ENCODE measurements at regions not wholly inside any gene's neighbourhood (a gene's known extent, or its start where the extent isn't known, plus 50 kb on each side); places are given as distances from the start of the nearest gene placed in this dataset.
"Not testable (repeated sequence)": the region's sequence is repeated elsewhere in the genome, so short reads cannot be mapped to it uniquely, and the experiment has no call there.

DNA sequence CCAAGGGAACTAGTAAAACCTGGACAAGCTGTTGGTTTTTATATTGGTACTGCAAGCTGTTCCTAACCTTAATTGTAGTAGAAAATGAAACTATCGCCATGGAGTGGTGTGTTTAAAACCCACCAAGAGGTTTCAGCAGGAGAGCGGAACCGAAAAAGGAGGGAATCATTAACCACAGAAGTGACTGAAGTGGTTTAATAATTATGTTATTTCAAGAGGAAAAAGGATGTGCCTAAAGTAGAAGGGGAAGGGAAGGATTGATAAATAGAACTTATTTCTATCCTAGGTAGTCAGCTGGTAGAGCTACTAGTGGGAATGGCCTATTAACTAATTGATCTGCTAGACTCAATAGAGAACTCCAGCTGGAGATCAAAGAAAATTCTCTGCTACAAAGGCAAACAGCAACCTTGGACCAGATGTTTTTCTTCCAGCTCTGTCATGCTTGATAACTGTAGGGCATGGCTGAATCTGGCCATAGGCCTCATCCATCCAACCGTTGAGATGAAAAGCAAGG, 91.8 kb downstream of the BAMBI start:
- DNase-seq (ENCODE audit: low read depth) = no peak
- TF ChIP-seq, protein P1, sequence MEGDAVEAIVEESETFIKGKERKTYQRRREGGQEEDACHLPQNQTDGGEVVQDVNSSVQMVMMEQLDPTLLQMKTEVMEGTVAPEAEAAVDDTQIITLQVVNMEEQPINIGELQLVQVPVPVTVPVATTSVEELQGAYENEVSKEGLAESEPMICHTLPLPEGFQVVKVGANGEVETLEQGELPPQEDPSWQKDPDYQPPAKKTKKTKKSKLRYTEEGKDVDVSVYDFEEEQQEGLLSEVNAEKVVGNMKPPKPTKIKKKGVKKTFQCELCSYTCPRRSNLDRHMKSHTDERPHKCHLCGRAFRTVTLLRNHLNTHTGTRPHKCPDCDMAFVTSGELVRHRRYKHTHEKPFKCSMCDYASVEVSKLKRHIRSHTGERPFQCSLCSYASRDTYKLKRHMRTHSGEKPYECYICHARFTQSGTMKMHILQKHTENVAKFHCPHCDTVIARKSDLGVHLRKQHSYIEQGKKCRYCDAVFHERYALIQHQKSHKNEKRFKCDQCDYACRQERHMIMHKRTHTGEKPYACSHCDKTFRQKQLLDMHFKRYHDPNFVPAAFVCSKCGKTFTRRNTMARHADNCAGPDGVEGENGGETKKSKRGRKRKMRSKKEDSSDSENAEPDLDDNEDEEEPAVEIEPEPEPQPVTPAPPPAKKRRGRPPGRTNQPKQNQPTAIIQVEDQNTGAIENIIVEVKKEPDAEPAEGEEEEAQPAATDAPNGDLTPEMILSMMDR (conservative IDR thresholded peaks at IDR 0.05; ENCODE audit: control insufficient read depth, insufficient read depth, low read depth, low read length) = no peak
- no peak overlapping the region for H3K4me3 ChIP-seq (ENCODE audit: control insufficient read depth, low read depth, low read length)

GRCh38 chr10:28771580-28772090, 94.3 kb downstream of the BAMBI start:
- H3K4me3 ChIP-seq (ENCODE audit: control insufficient read depth, low read depth, low read length); DNase-seq (ENCODE audit: low read depth): not testable (repeated sequence)

- H3K4me3 ChIP-seq (ENCODE audit: control insufficient read depth, low read depth, low read length) = no peak overlapping the region
- TF ChIP-seq, protein P1 (conservative IDR thresholded peaks at IDR 0.05; ENCODE audit: control insufficient read depth, insufficient read depth, low read depth, low read length) = no peak
- DNase-seq (ENCODE audit: low read depth) = no peak
Measured at GRCh38 chr10:28774051-28774995, 97.0 kb downstream of the BAMBI start.

DNA sequence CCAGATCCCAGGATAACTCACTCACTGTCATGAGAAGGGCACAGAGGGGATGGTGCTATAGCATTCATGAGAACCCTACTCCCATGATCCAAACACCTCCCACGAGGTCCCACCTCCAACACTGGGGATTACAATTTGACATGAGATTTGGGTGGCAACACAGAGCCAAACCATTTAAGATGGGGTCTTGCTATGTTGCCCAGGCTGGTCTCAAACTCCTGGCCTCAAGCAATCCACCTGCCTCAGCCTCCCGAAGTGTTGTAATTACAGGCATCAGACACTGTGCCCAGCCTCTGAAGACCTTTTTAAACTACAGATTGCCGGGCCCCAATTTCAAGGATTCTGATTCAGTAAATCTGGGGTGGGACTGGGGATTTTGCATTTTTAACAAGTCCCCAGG, 98.5 kb downstream of the BAMBI start:
- no peak overlapping the region for H3K4me3 ChIP-seq (ENCODE audit: control insufficient read depth, low read depth, low read length)
- TF ChIP-seq, protein P1 (conservative IDR thresholded peaks at IDR 0.05; ENCODE audit: control insufficient read depth, insufficient read depth, low read depth, low read length) = no peak
- no peak for DNase-seq (ENCODE audit: low read depth)

- TF ChIP-seq, protein P1 (conservative IDR thresholded peaks at IDR 0.05; ENCODE audit: control insufficient read depth, insufficient read depth, low read depth, low read length) = no peak
- DNase-seq (ENCODE audit: low read depth) = no peak
- no peak overlapping the region for H3K4me3 ChIP-seq (ENCODE audit: control insufficient read depth, low read depth, low read length)
Measured at GRCh38 chr10:28776519-28776918, 99.2 kb downstream of the BAMBI start.

DNA sequence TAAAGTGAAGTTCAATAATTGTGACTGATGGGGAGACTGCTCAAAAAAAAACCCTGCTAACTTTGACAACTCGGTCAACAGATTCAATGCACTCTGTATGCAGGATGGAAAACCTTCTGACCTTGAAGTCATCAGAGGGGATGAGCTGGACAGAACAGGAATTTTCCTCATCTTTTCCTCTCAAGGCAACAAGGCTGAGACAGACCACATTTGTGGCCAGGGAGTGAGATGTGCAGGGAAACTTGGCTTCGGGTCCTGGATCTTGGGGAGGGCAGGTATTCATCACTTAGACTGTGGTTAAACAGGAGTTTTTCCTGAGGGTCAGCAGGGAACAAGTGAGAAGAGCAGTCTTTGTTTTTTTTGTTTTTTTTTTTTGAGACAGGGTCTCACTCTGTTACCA, 100.6 kb downstream of the BAMBI start:
- TF ChIP-seq, protein P1 (conservative IDR thresholded peaks at IDR 0.05; ENCODE audit: control insufficient read depth, insufficient read depth, low read depth, low read length) = no peak
- no peak for DNase-seq (ENCODE audit: low read depth)
- no peak overlapping the region for H3K4me3 ChIP-seq (ENCODE audit: control insufficient read depth, low read depth, low read length)

- TF ChIP-seq, protein P1 (conservative IDR thresholded peaks at IDR 0.05; ENCODE audit: control insufficient read depth, insufficient read depth, low read depth, low read length) = no peak
- no peak for DNase-seq (ENCODE audit: low read depth)
- no peak overlapping the region for H3K4me3 ChIP-seq (ENCODE audit: control insufficient read depth, low read depth, low read length)
Measured at GRCh38 chr10:28778524-28778923, 101.2 kb downstream of the BAMBI start.

Measured in fibroblast of mammary gland (primary cell).